ENCODE measurements at regions not wholly inside any gene's neighbourhood (a gene's known extent, or its start where the extent isn't known, plus 50 kb on each side); places are given as distances from the start of the nearest gene placed in this dataset.

DNA sequence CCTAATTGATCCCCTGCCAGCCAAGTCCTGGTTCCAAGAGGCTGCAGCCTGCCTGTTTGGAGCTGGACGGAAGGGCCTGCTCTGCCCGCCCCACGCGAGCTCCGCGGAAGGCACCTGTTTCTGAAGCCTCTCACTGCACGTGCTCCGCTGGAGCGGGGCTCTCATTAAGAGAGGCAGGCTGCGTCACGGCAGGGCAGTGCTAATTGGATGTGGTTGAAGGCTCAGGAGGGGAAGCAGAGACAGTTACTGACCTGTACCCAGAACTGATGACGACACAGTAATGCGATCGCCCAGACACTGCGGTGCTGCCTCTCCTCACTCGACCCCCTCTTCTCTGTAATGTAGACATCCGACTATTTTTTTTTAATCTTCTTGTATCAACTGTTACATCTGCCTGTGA lies 411.1 kb upstream of the MGMT start:
- TF ChIP-seq, protein P1, sequence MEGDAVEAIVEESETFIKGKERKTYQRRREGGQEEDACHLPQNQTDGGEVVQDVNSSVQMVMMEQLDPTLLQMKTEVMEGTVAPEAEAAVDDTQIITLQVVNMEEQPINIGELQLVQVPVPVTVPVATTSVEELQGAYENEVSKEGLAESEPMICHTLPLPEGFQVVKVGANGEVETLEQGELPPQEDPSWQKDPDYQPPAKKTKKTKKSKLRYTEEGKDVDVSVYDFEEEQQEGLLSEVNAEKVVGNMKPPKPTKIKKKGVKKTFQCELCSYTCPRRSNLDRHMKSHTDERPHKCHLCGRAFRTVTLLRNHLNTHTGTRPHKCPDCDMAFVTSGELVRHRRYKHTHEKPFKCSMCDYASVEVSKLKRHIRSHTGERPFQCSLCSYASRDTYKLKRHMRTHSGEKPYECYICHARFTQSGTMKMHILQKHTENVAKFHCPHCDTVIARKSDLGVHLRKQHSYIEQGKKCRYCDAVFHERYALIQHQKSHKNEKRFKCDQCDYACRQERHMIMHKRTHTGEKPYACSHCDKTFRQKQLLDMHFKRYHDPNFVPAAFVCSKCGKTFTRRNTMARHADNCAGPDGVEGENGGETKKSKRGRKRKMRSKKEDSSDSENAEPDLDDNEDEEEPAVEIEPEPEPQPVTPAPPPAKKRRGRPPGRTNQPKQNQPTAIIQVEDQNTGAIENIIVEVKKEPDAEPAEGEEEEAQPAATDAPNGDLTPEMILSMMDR (IDR thresholded peaks at IDR 0.05; ENCODE audit: poor library complexity) = no peak
- TF ChIP-seq EZH2 (IDR thresholded peaks at IDR 0.05; ENCODE audit: borderline replicate concordance) = no peak
